ENCODE measurements at regions not wholly inside any gene's neighbourhood (a gene's known extent, or its start where the extent isn't known, plus 50 kb on each side); places are given as distances from the start of the nearest gene placed in this dataset.

DNA sequence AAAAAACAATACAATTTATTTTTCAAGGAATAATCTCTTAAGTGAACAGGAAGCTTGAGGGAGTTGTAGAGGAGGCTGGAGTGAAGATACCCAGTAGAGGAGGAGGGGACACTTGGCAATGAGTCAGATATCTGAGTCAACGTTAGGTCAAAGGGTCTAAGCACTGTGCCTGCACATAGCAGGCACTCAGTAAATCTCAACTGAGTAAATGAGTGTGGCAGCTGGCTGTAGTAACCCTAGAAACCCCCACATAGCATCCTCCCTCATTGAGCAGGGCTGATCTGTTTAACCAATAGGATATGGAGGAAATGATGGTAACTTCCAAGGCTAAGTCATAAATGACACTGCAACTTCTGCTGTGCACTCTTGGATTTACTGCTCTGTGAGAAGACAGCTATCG lies 186.0 kb upstream of the FAM241A start:
- TF ChIP-seq, protein P1, sequence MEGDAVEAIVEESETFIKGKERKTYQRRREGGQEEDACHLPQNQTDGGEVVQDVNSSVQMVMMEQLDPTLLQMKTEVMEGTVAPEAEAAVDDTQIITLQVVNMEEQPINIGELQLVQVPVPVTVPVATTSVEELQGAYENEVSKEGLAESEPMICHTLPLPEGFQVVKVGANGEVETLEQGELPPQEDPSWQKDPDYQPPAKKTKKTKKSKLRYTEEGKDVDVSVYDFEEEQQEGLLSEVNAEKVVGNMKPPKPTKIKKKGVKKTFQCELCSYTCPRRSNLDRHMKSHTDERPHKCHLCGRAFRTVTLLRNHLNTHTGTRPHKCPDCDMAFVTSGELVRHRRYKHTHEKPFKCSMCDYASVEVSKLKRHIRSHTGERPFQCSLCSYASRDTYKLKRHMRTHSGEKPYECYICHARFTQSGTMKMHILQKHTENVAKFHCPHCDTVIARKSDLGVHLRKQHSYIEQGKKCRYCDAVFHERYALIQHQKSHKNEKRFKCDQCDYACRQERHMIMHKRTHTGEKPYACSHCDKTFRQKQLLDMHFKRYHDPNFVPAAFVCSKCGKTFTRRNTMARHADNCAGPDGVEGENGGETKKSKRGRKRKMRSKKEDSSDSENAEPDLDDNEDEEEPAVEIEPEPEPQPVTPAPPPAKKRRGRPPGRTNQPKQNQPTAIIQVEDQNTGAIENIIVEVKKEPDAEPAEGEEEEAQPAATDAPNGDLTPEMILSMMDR (IDR thresholded peaks at IDR 0.05; ENCODE audit: low read length): no peak
- TF ChIP-seq EZH2 (optimal IDR thresholded peaks at IDR 0.05; ENCODE audit: low read depth, low read length): no peak

All from MM.1S (cell line).